A549 (cell line): ENCODE measurements at regions not wholly inside any gene's neighbourhood (a gene's known extent, or its start where the extent isn't known, plus 50 kb on each side); places are given as distances from the start of the nearest gene placed in this dataset.

Source experiments
- ATAC-seq, 2 experiments: fragments of 200-7000 bp in 1 of 2; fragments of >200 bp in 1 of 2; cut with Nextera tagmentation in 1 of 2; cut with Tn5 transposase in 1 of 2; 3 replicates each; pipeline versions ENCODE4 v1.8.0 to v1.9.1; 2018 to 2020; ENCODE audit warnings: mild to moderate bottlenecking in 1 of 2, moderate library complexity in 1 of 2
- CTCF ChIA-PET: fragments of 300-600 bp; sonication (Branson Sonifier 250); formaldehyde crosslinking; extraction: SDS; loops from one replicate; lab custom pipeline; 2021; ENCODE audit warnings: antibody characterized with exemption, inconsistent platforms; lab: Yijun Ruan, JAX
- POLR2A ChIA-PET: fragments of 350-600 bp; formaldehyde crosslinking; extraction: SDS; loops from one replicate; lab custom pipeline; 2021; ENCODE audit warnings: antibody characterized with exemption, inconsistent platforms; lab: Yijun Ruan, JAX
- DNase-seq, 2 experiments: peaks; one replicate each; pipeline versions ENCODE4 v3.0.0 to v3.0.0-alpha.2; 2011 to 2016; ENCODE audit warnings: low read depth in 1 of 2, low spot score in 1 of 2
- FAIRE-seq: peaks from 2 replicates; lab custom pipeline; 2011; peaks lifted over from hg19 to GRCh38; lab: Jason Lieb, UNC
- H3K27ac ChIP-seq, 2 experiments: fragments of >200 bp; sonication (Bioruptor Twin); formaldehyde crosslinking; 3 replicates each; pipeline ENCODE4 v1.5.1; 2016 to 2017
- H3K4me1 ChIP-seq: fragments of >200 bp; sonication (Bioruptor Twin); formaldehyde crosslinking; 3 replicates; pipeline ENCODE4 v1.6.1; 2016
- H3K4me2 ChIP-seq: fragments of >200 bp; sonication (Bioruptor Twin); formaldehyde crosslinking; 3 replicates; pipeline ENCODE4 v1.6.1; 2016
- H3K4me3 ChIP-seq: fragments of >200 bp; sonication (Bioruptor Twin); formaldehyde crosslinking; 3 replicates; pipeline ENCODE4 v1.5.1; 2016
- H3K9me3 ChIP-seq: fragments of >200 bp; sonication (Bioruptor Twin); formaldehyde crosslinking; 3 replicates; pipeline ENCODE4 v1.6.1; 2016
- CBX2 ChIP-seq: fragments of 200-600 bp; sonication (generic); IDR thresholded peaks from 2 replicates; pipeline ENCODE4 v1.6.1; 2016; ENCODE audit warnings: low read depth, mild to moderate bottlenecking, borderline replicate concordance
- CBX8 ChIP-seq: fragments of 200-600 bp; sonication (generic); IDR thresholded peaks from 2 replicates; pipeline ENCODE4 v1.6.1; 2016
- CEBPB ChIP-seq, 2 experiments: fragments of >200 bp in 1 of 2; sonication (Bioruptor Twin) in 1 of 2; formaldehyde crosslinking in 1 of 2; IDR thresholded peaks; 2 replicates each; pipeline ENCODE4 v1.6.1; 2012 to 2016
- CHD2 ChIP-seq: fragments of 150-350 bp; IDR thresholded peaks from 2 replicates; pipeline ENCODE4 v1.6.1; 2014; ENCODE audit warnings: low read length; ENCODE audit not compliant: partially characterized antibody
- CHD4 ChIP-seq: fragments of 200-600 bp; sonication (generic); IDR thresholded peaks from 2 replicates; pipeline ENCODE4 v1.6.1; 2016; ENCODE audit warnings: antibody characterized with exemption, mild to moderate bottlenecking, borderline replicate concordance
- CTCF ChIP-seq: fragments of >200 bp; sonication (Bioruptor Twin); formaldehyde crosslinking; IDR thresholded peaks from 3 replicates; pipeline ENCODE4 v1.5.1; 2016
- EHF ChIP-seq: fragments of 250-450 bp; sonication (Bioruptor Pico); IDR thresholded peaks from 2 replicates; pipeline ENCODE4 v1.5.0; 2020; ENCODE audit warnings: mild to moderate bottlenecking
- FOSB ChIP-seq: fragments of 250-450 bp; sonication (Bioruptor Pico); IDR thresholded peaks from 2 replicates; pipeline ENCODE4 v1.5.0; 2020; ENCODE audit warnings: mild to moderate bottlenecking, moderate library complexity
- FOSL2 ChIP-seq, 2 experiments: fragments of 450-650 bp in 1 of 2; fragments of >200 bp in 1 of 2; sonication (Bioruptor Twin) in 1 of 2; formaldehyde crosslinking; IDR thresholded peaks; 2 replicates each; pipeline versions ENCODE4 v1.5.0 to v1.6.1; 2016 to 2020; ENCODE audit warnings: mild to moderate bottlenecking in 1 of 2, moderate library complexity in 1 of 2
- FOXS1 ChIP-seq: fragments of 250-450 bp; sonication (Bioruptor Pico); IDR thresholded peaks from 2 replicates; pipeline ENCODE4 v1.5.0; 2020; ENCODE audit warnings: mild to moderate bottlenecking, moderate library complexity
- HOXA7 ChIP-seq: fragments of 250-450 bp; sonication (Bioruptor Pico); IDR thresholded peaks from 2 replicates; pipeline ENCODE4 v1.5.0; 2020; ENCODE audit warnings: mild to moderate bottlenecking, moderate library complexity
- KDM5A ChIP-seq: fragments of 200-600 bp; sonication (generic); IDR thresholded peaks from 2 replicates; pipeline ENCODE4 v1.6.1; 2016; ENCODE audit warnings: antibody characterized with exemption, mild to moderate bottlenecking
- MAZ ChIP-seq: fragments of 150-350 bp; IDR thresholded peaks from 2 replicates; pipeline ENCODE4 v1.6.1; 2014; ENCODE audit warnings: antibody characterized with exemption, low read depth, low read length, borderline replicate concordance
- NFE2L2 ChIP-seq: fragments of 150-350 bp; conservative IDR thresholded peaks from 2 replicates; pipeline ENCODE4 v1.6.1; 2014; ENCODE audit warnings: low read length
- NR3C1 ChIP-seq: fragments of >200 bp; sonication (Bioruptor Twin); formaldehyde crosslinking; IDR thresholded peaks from 3 replicates; pipeline ENCODE4 v1.6.1; 2017
- PHF8 ChIP-seq: fragments of 200-600 bp; sonication (generic); IDR thresholded peaks from 2 replicates; pipeline ENCODE4 v1.6.1; 2016; ENCODE audit warnings: low read depth, mild to moderate bottlenecking, antibody characterized with exemption, moderate library complexity, borderline replicate concordance
- POLR2A ChIP-seq: IDR thresholded peaks from 2 replicates; pipeline ENCODE4 v1.6.1; 2012; ENCODE audit warnings: mild to moderate bottlenecking, low read length
- RAD21 ChIP-seq, 2 experiments: fragments of >200 bp in 1 of 2; sonication (Bioruptor Twin) in 1 of 2; formaldehyde crosslinking in 1 of 2; IDR thresholded peaks in 1 of 2; conservative IDR thresholded peaks in 1 of 2; 2 replicates in 1 of 2; 3 replicates in 1 of 2; pipeline ENCODE4 v1.6.1; 2012 to 2018; ENCODE audit warnings: inconsistent platforms in 1 of 2
- RARB ChIP-seq: fragments of 250-450 bp; sonication (Bioruptor Pico); IDR thresholded peaks from 2 replicates; pipeline ENCODE4 v1.8.0; 2021; ENCODE audit warnings: mild to moderate bottlenecking, moderate library complexity
- RCOR1 ChIP-seq: fragments of 150-350 bp; IDR thresholded peaks from 2 replicates; pipeline ENCODE4 v1.6.1; 2014; ENCODE audit warnings: antibody characterized with exemption, low read length, low read depth
- RNF2 ChIP-seq: fragments of 200-600 bp; sonication (generic); IDR thresholded peaks from 2 replicates; pipeline ENCODE4 v1.6.1; 2016; ENCODE audit warnings: low read depth, mild to moderate bottlenecking, antibody characterized with exemption, moderate library complexity, borderline replicate concordance
- SREBF2 ChIP-seq: fragments of 450-650 bp; IDR thresholded peaks from 2 replicates; pipeline ENCODE4 v1.6.1; 2014; ENCODE audit warnings: mild to moderate bottlenecking, moderate library complexity
- TFCP2L1 ChIP-seq: fragments of 250-450 bp; sonication (Bioruptor Pico); IDR thresholded peaks from 2 replicates; pipeline ENCODE4 v1.5.0; 2021; ENCODE audit warnings: mild to moderate bottlenecking
- USF2 ChIP-seq: fragments of 450-650 bp; IDR thresholded peaks from 2 replicates; pipeline ENCODE4 v1.6.1; 2014; ENCODE audit warnings: antibody characterized with exemption
- WGBS: methylation state at CpG from one replicate; pipeline ENCODE4 v1.1.6; 2017; ENCODE audit errors: missing lambda C conversion rate; 5-methylcytosine and 5-hydroxymethylcytosine counted together
- TF ChIP-seq, protein P1 (sequence below): fragments of >200 bp; sonication (Bioruptor Twin); formaldehyde crosslinking; IDR thresholded peaks from 3 replicates; pipeline ENCODE4 v1.6.1; 2016
- TF ChIP-seq, protein P2 (sequence below): fragments of 150-350 bp; IDR thresholded peaks from 2 replicates; pipeline ENCODE4 v1.6.1; 2014; ENCODE audit warnings: low read depth, mild to moderate bottlenecking, low read length

- H3K4me2 ChIP-seq = no peak overlapping the region
- H3K9me3 ChIP-seq = no peaks in the 10 kb centered on the region
- CTCF ChIA-PET = no interaction called here
- POLR2A ChIA-PET = no interaction called here
- DNase-seq (no peak), ATAC-seq (no peak), FAIRE-seq (no peak)
- WGBS = 0% methylated on average over 2 of the region's 2 CpGs
- H3K4me3 ChIP-seq = no peak overlapping the region
- H3K4me1 ChIP-seq = no peaks in the 10 kb centered on the region
- TF ChIP-seq FOXS1 = no peak
- no peak for TF ChIP-seq SREBF2
- TF ChIP-seq RCOR1 = no peak
- TF ChIP-seq EHF (CRISPR knock-in tag) = no peak
- TF ChIP-seq CBX8 = no peak
- no peak for TF ChIP-seq NR3C1
- no peak for TF ChIP-seq CTCF
- no peak for TF ChIP-seq POLR2A
- no peak for TF ChIP-seq FOSB (CRISPR knock-in tag)
- TF ChIP-seq HOXA7 (CRISPR knock-in tag) = no peak
- TF ChIP-seq USF2 = no peak
- TF ChIP-seq, protein P1, sequence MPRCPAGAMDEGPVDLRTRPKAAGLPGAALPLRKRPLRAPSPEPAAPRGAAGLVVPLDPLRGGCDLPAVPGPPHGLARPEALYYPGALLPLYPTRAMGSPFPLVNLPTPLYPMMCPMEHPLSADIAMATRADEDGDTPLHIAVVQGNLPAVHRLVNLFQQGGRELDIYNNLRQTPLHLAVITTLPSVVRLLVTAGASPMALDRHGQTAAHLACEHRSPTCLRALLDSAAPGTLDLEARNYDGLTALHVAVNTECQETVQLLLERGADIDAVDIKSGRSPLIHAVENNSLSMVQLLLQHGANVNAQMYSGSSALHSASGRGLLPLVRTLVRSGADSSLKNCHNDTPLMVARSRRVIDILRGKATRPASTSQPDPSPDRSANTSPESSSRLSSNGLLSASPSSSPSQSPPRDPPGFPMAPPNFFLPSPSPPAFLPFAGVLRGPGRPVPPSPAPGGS = no peak
- TF ChIP-seq NFE2L2 = no peak
- TF ChIP-seq CHD4 = no peak
- no peak for TF ChIP-seq RNF2
- no peak for TF ChIP-seq PHF8
- no peak for TF ChIP-seq CBX2
- TF ChIP-seq, all 56 proteins: peak for 0
- no peak overlapping the region for H3K27ac ChIP-seq
Measured at GRCh38 chr1:58418283-58419228, 128.0 kb downstream of the OMA1 start.

DNA sequence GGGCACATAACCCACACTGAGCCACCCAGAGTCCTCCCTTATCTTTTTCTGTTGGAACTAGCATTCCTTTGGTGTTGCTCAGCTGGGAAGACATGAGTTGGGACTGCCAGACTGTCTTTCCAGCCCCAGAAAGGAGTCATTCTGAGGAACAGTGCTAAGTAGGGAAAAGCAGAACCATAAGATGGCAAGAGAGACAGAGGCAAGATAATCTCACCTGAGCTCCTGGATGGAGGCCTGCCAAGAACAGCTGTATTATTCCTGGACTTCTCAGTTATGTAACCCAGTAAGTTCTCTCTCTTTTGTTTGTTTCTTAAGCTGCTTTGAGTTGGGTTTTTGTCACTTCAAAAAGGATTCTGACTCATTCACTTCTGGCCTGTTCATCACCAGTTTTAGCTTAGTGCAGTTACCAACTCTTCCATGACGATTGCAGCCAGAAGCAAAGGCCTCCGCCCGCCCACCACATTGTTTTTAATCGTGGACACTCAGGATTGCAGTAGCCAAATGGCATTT lies 134.4 kb downstream of the OMA1 start:
- WGBS = 10% methylated on average over 4 of the region's 4 CpGs
- H3K27ac ChIP-seq = no peak overlapping the region
- ChIA-PET CTCF (no interaction called here), POLR2A (no interaction called here)
- H3K4me1 ChIP-seq = no peaks in the 10 kb centered on the region
- no peak overlapping the region for H3K4me2 ChIP-seq
- H3K4me3 ChIP-seq = no peak overlapping the region
- ATAC-seq (no peak; a peak in 1 of 6 replicates), DNase-seq (no peak), FAIRE-seq (no peak)
- H3K9me3 ChIP-seq = no peaks in the 10 kb centered on the region
- TF ChIP-seq CHD2 (no peak), FOXS1 (no peak), POLR2A (no peak), PHF8 (no peak), FOSB (CRISPR knock-in tag) (no peak), MAZ (no peak), CHD4 (no peak), RARB (no peak), CBX8 (no peak), FOSL2 (IDR thresholded peaks at IDR 0.05) (no peak), FOSL2 (CRISPR knock-in tag; IDR thresholded peaks at IDR 0.05) (no peak), CEBPB (IDR thresholded peaks at IDR 0.05) (no peak), TFCP2L1 (CRISPR knock-in tag) (no peak), KDM5A (no peak), RAD21 (conservative IDR thresholded peaks at IDR 0.05 in 1 of 2, IDR thresholded peaks at IDR 0.05 in 1 of 2) (no peak), RCOR1 (no peak)
- TF ChIP-seq, protein P1 = no peak
- TF ChIP-seq, protein P2, sequence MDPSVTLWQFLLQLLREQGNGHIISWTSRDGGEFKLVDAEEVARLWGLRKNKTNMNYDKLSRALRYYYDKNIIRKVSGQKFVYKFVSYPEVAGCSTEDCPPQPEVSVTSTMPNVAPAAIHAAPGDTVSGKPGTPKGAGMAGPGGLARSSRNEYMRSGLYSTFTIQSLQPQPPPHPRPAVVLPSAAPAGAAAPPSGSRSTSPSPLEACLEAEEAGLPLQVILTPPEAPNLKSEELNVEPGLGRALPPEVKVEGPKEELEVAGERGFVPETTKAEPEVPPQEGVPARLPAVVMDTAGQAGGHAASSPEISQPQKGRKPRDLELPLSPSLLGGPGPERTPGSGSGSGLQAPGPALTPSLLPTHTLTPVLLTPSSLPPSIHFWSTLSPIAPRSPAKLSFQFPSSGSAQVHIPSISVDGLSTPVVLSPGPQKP = no peak
